ENCODE measurements at regions not wholly inside any gene's neighbourhood (a gene's known extent, or its start where the extent isn't known, plus 50 kb on each side); places are given as distances from the start of the nearest gene placed in this dataset.
"Not testable (repeated sequence)": the region's sequence is repeated elsewhere in the genome, so short reads cannot be mapped to it uniquely, and the experiment has no call there.

GRCh38 chr9:588981-589380, 252.5 kb upstream of the DMRT1 start:
- DNase-seq, result no peak

- no peak for DNase-seq
Observed at GRCh38 chr9:589723-590122, 251.8 kb upstream of the DMRT1 start.

GRCh38 chr9:591292-591691, 250.2 kb upstream of the DMRT1 start:
- no peak for DNase-seq

GRCh38 chr9:592225-592624, 249.3 kb upstream of the DMRT1 start:
- DNase-seq, result no peak

- DNase-seq, result no peak
Observed at GRCh38 chr9:592733-593132, 248.8 kb upstream of the DMRT1 start.

GRCh38 chr9:593809-594208, 247.7 kb upstream of the DMRT1 start:
- DNase-seq, result no peak

GRCh38 chr9:596703-597102, 244.8 kb upstream of the DMRT1 start:
- no peak for DNase-seq

- no peak for DNase-seq
Observed at GRCh38 chr9:600006-600405, 241.5 kb upstream of the DMRT1 start.

GRCh38 chr9:602716-603115, 238.8 kb upstream of the DMRT1 start:
- DNase-seq, result no peak

- no peak for DNase-seq
Observed at GRCh38 chr9:603126-603525, 238.4 kb upstream of the DMRT1 start.

GRCh38 chr9:607417-607816, 234.1 kb upstream of the DMRT1 start:
- no peak for DNase-seq

GRCh38 chr9:613771-614347, 227.6 kb upstream of the DMRT1 start:
- DNase-seq, result peak; percentile 86

- no peak for DNase-seq
Observed at GRCh38 chr9:614431-614830, 227.1 kb upstream of the DMRT1 start.

GRCh38 chr9:615756-616155, 225.7 kb upstream of the DMRT1 start:
- no peak for DNase-seq

- DNase-seq, result no peak
Observed at GRCh38 chr9:616694-617093, 224.8 kb upstream of the DMRT1 start.

GRCh38 chr9:617445-618085, 223.9 kb upstream of the DMRT1 start:
- no peak for DNase-seq

GRCh38 chr9:618478-618877, 223.0 kb upstream of the DMRT1 start:
- no peak for DNase-seq

- DNase-seq, result no peak
Observed at GRCh38 chr9:621201-621855, 220.2 kb upstream of the DMRT1 start.

GRCh38 chr9:624935-625500, 216.5 kb upstream of the DMRT1 start:
- no peak for DNase-seq

- no peak for DNase-seq
Observed at GRCh38 chr9:625613-626012, 215.9 kb upstream of the DMRT1 start.

GRCh38 chr9:626114-626513, 215.4 kb upstream of the DMRT1 start:
- DNase-seq, result not testable (repeated sequence)

- DNase-seq, result no peak
Observed at GRCh38 chr9:626596-626995, 214.9 kb upstream of the DMRT1 start.

GRCh38 chr9:627336-627970, 214.0 kb upstream of the DMRT1 start:
- no peak for DNase-seq
